Umbilical cord (tissue), 1 donor: ENCODE measurements at regions not wholly inside any gene's neighbourhood (a gene's known extent, or its start where the extent isn't known, plus 50 kb on each side); places are given as distances from the start of the nearest gene placed in this dataset.

ENCODE experiments used
- DNase-seq: peaks from one replicate; pipeline ENCODE4 v3.0.0-alpha.2; 2015; ENCODE audit warnings: low spot score

DNA sequence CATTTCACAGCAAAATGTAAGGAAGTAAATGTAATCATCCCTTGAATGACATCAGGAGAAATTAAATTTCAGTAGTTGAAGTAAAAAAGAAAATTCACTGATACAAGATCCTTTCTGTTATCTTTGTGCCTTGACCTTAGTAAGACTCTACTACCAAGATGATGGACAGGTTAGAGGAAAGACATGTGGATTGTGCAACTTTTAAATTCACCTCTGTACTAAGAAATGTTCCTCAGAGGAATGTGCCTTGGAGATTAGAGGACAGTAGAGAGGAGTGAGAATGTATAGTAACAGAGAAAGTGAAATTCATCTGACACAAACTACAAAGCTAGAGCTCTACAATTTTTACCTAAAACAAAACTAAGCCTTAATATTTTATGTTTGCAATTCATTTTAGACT is 375.3 kb downstream of the PLOD2 start:
- DNase-seq: no peak

DNA sequence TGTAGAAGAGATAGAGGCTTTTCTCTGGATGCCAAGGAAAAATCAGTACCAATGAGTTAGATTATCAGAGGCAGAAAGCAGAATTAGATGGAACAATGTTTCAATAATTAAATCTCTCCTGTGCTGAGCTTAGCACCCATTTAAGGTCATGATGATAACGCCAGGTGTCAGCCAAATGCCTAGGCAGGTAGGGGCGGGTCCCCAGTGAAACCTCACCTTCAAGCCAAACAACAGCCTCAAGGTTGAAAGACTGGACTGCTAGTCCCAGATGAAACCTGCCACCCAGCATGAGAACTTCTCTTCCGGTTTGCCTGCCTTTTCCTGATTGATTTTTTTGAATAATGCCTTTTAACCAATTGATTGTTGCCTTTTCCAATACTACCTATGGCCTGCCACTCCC is 363.0 kb downstream of the PLOD2 start:
- DNase-seq: no peak

DNA sequence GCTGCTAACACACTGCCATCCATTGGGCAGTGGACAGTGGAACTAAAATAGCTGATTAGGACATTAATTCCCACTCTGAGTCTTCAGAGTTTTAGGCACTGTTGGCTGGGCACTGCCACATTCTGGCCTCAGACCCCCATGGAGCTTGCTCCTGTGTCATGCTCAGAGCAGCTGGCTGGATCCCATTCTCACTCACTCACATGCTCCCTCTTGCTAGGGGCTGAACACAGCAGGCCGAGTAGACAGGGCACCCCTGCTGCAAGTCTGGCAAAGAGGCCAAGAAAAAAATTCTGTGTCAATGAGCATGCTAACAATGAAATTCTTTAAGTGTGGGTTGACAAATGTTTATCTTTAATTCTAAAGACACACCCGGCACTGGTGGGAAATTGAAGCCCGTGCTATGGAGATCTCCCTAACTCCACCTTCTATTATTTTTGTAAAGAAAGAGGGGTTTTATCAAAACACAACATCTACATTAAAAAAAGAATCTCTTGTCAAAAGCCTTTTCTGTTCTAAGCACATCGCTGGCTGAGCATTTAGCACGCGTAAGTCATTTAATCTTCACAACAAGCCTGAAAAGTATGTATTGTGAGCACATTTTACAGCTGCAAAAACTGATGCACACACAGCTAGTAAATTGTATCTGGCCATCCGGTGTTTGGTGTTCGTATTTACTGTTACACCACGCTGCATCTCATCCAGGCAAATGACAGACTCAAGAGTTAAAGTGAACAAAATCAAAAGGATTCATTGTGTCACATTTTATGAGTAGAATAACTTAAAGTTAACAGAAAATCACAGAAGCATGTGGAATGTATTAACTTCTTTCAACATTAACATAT is 362.1 kb downstream of the PLOD2 start:
- peak; percentile 6 for DNase-seq

- no peak for DNase-seq
Measured at GRCh38 chr3:145801696-145802095, 359.3 kb downstream of the PLOD2 start.

DNA sequence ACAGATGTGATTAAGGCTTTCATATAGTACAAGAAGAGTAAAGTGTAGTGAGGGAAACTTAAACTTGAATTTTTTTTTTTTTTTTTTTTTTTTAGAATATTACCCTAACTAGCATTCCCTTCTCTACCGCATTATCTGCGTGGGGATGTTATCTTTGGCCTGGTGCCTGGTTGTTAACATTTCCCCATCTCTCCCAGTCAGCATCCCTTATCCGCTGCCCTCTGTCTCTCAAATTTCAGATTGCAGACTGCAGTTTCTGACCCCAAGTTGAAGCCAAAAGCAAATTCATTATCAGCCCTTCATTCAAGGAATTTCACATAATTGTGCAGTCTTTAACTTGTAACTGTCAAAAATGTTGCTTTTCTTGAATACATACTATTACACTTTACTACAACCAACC is 353.0 kb downstream of the PLOD2 start:
- DNase-seq: peak; percentile 56

DNA sequence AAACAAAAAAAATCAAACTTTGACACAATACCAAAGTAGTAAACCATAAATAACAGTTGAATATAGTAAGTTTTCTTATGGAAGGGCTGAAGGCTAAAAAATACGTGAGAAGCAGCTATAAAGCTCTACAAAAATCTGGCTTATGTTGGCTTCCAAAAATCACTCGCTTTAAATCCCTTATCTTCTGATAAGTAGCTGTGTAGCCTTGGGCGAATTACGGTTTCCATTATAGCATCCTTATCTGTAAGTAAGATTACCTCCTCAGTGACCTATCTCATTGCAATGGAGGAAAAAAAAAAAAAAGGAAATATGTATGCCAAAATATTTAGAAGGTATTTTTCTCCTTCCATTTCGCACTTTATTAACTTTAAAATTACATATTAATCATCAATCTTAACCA is 348.6 kb downstream of the PLOD2 start:
- peak; percentile 68 for DNase-seq

DNA sequence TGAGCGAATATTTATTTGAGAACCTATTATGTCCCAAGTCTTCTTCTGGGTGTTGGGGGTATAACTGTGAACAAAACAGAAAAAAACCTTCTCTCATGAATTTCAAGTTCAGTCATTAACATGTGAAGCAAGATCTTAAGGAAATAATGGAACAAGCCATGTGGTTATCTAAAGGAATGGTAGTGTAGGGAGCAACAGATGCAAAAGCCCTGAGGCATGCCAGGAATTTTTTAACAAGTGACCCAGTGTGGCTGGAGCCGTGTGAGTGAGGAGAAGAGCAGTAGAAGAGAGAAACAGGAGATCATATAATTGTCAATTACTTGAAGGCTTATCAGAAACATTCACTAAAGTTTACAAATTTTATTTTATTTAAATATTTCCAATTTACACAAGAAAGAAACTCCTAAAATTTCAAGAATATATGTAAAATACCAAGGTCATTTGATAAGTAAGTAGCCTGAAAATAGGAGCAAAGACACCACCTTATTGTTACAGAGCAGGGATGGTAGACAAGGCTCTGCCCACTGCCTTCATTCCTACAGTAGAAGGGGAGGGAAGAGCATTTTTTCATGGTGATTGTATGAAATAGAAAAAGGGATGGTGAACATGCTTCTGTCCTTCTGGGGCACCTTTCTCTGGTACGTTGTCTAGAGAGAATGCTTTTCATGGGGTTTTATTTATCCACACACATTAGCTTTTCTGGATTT is 345.1 kb downstream of the PLOD2 start:
- no peak for DNase-seq

- no peak for DNase-seq
Measured at GRCh38 chr3:145817870-145818483, 343.0 kb downstream of the PLOD2 start.

- no peak for DNase-seq
Measured at GRCh38 chr3:145820170-145820569, 340.8 kb downstream of the PLOD2 start.

GRCh38 chr3:145842294-145842902 is 318.6 kb downstream of the PLOD2 start:
- no peak for DNase-seq

- DNase-seq: no peak
Measured at GRCh38 chr3:145843561-145843960, 317.4 kb downstream of the PLOD2 start.

- no peak for DNase-seq
Measured at GRCh38 chr3:145849115-145849514, 311.9 kb downstream of the PLOD2 start.

GRCh38 chr3:145854499-145854898 is 306.5 kb downstream of the PLOD2 start:
- no peak for DNase-seq

DNA sequence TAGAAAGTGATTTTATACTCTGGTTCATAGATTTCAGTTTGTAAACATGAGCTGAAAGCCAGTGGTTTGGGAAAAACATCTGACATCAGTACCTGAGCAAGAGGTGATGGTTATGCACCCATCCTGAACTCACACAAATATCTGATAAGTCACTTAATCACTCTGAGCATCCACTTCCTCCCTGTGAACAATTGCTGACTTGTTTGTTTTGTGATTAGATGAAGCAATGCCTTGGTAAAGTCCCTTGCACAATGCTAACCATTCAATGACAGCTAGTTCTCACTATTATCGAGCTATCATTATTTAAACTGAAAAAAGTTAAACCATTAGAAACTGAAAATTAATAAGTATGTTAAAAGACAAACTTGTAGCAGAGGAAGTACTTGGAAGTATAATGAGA is 303.0 kb downstream of the PLOD2 start:
- no peak for DNase-seq

- no peak for DNase-seq
Measured at GRCh38 chr3:145864336-145864735, 296.6 kb downstream of the PLOD2 start.

GRCh38 chr3:145865399-145866018 is 295.5 kb downstream of the PLOD2 start:
- DNase-seq: peak; percentile 80

DNA sequence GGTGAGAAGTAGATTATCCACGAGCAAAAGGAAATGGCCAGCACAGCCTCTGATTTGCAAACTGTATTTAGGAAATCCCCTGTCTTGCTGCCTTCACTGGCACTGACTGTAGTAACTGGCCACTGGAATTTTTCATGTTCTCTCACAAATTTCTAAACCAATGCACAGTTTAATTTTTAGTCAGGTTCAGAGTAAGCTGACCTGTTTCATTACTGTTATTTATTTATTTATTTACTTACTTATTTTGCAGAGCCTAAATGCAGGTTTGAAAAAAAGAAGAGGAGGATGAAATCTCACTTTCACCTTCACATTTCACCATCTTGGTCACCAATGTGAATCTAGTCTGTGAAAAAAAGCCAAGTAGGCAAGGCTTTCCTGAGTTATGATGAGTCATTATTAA is 291.0 kb downstream of the PLOD2 start:
- no peak for DNase-seq

- DNase-seq: peak; percentile 62
Measured at GRCh38 chr3:145882436-145882835, 278.5 kb downstream of the PLOD2 start.

DNA sequence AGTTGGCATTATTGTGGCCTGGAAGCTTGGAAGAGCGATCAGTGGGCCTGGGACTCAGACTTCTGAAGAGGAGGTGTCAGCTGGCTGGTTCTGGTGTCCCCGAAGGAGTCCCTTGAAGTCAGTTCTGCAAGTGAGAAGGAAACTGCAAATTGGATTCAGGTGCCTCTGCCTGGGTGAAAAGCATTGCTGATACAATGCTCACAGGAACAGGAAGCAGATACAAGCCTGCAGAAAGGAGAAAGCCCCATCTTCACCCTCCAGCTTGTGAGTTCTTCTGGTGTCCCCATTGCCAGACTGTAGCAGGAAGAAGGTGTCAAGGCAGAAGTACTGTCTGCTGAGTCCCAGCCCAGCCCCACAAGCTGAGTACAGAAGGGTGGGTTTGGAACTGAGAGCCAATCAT is 271.3 kb downstream of the PLOD2 start:
- no peak for DNase-seq

DNA sequence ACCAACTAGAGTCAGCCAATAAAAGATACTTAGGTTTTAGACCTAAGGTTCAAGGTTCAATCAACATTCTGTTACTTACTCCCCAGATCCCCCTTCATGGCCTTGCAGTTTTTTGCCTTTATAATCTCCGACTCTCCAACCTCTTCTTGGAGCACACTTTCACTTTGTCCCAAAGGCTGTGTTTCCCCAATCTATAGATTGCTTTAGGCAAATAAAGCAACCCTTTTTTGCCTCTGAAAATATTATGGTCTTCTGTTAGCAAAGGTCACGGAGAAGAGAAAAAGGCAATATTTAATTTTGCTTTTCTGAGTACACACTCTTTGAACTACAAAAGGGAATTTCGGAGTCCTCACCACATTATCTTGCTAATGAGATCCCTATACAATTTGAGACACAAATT is 268.1 kb downstream of the PLOD2 start:
- DNase-seq: no peak

GRCh38 chr3:145893331-145893730 is 267.7 kb downstream of the PLOD2 start:
- DNase-seq: no peak

DNA sequence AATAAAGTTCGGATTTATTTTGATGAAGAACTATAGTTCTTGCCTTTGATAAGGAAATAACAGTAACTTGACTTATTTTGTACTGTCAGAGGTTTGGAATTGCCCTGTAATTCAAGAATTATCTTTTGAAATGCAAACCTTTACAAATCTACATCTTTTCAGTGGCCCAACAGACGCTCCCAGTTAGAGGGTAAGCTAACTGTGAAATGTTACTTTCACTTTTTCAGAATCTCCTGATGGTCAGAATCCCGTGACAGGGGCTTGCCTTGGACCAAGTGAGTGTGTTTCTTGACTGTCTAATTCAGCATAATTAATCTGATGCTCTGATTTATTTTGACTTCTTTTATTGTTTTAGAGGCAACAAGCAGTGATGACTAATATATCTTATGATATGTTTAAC is 262.5 kb downstream of the PLOD2 start:
- DNase-seq: no peak
